ENCODE measurements at regions not wholly inside any gene's neighbourhood (a gene's known extent, or its start where the extent isn't known, plus 50 kb on each side); places are given as distances from the start of the nearest gene placed in this dataset.
A peak's percentile ranks its signal among the peaks of the same experiment; 100 is the strongest.

DNA sequence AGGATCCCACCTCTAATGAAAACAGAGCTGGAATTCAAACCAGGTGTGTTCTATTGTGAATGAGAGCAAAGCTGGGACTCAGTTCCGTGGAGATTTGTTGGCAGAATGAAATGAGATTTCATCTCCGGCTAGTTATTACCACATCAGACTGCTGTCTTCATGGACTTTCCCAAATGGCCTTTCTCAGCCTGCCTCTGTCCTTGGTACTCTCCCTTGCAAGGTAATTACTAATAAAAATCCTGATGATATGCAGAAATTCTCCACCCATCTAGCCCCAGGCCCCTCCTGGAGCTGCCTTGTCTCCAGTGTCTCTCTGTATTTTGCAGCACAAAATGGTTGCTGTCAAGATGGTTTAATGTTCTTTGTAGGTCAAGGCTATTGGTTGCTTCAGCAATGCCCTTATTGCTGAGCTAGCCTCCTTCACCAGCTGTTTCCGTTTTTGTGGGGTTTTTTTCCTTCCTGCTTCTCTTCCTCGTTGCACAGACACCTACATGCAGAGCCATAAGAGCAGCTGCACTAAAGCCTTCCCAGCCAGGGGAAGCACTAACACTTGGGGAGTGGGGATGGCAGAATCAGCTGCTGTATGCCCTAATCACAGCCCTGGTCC lies 185.0 kb upstream of the GHITM start:
- no peak for DNase-seq

GRCh38 chr10:83955406-83955805 lies 183.9 kb upstream of the GHITM start:
- DNase-seq: no peak

DNA sequence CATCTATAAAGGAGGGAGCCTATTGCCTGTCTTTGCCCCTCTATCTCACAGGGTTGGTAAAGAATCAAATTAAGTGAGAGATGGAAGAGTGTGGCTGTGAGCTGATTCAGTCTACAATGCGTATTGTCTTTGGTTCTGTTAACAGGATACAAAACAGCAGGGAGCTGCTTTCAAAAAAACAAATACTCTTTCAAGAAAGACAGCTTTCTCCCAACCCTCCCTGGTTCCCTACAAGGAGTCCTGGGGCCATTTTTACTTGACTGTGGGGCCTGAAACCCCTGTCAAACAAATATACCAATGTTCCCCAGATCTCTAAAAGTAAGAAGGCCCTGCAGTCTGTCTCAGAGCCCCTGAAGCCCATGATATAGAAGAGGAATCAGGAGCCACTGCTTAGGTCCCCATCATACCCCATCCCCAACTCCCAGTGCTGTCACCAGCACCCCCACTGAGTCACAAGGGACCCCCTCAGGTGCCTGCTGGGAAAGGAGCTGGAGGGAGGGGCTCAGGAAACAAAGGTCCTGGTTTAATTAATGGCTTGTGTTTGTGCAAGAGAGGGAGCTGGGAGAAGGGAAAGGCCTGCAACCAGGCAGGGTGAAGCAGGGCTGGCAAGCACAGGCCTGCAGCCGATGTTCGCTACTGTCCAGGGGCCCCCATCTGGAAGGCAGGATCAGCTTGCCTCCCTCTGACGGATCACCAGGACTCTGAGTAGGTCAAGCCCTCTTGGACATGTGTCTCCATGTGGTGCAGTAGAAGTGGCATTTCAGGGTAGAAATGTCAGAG lies 182.0 kb upstream of the GHITM start:
- DNase-seq: no peak

DNA sequence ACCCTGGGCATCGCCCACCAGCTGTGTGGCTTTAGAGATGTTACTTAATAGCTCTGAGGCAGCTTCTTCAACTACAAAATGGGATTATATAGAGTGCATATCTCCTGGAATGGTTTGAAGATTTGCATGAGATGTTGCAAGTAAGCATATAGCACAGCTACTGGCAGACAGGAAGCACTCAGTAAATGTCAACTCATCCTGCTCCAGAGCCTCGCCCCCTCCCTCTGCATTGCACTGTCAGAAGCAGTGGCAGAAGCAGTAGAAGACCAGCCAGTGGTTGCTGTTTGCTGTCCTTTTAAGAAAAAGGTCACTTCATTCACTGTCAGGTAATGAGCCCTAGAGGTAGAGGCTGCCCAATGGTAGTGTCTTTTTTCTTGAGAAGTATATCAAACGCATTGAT lies 180.0 kb upstream of the GHITM start:
- DNase-seq: no peak

- DNase-seq: no peak
Measured at GRCh38 chr10:83960125-83960524, 179.2 kb upstream of the GHITM start.

DNA sequence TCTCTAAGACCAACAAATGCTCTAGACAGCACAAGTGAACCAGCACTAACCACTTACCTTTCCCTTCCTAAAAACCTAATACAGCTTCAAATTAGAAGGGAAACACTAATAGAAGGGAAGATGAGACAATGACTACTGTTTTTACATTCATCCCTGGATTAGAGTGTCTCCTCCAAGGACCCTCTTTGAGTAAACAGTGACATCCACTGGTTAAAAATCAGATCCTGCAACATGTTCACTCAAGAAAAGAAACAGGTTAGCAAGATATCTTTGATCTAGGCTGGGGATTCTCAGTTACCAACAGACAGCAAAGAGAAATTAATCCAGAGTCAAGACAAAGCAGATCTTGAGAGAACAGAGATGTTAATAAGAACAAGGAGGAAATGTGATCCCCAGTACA lies 177.7 kb upstream of the GHITM start:
- no peak for DNase-seq

- no peak for DNase-seq
Measured at GRCh38 chr10:83963446-83963845, 175.9 kb upstream of the GHITM start.

DNA sequence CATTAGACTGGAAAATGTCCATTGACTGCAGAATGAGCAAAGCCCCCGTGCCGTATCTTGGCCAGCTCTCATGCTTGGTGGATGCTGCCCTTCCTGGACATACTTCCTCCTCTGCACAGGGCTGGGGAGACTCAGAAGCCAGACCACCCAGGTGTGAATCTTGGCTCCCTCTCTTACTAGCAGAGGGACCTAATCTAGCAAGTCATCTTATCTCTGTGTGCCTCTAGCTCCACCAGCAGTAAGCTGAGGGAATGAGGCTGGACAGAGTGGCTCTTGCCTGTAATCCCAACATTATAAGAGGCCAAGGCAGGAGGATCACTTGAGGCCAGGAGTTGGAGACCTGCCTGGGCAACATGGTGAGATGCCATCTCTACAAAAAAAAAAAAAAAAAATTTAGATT lies 173.8 kb upstream of the GHITM start:
- no peak for DNase-seq

GRCh38 chr10:83968052-83968451 lies 171.3 kb upstream of the GHITM start:
- DNase-seq: no peak

GRCh38 chr10:83978681-83979383 lies 160.5 kb upstream of the GHITM start:
- no peak for DNase-seq

- no peak for DNase-seq
Measured at GRCh38 chr10:83982812-83983211, 156.5 kb upstream of the GHITM start.

- DNase-seq: peak; percentile 54 to 62
Measured at GRCh38 chr10:83983578-83984255, 155.6 kb upstream of the GHITM start.

DNA sequence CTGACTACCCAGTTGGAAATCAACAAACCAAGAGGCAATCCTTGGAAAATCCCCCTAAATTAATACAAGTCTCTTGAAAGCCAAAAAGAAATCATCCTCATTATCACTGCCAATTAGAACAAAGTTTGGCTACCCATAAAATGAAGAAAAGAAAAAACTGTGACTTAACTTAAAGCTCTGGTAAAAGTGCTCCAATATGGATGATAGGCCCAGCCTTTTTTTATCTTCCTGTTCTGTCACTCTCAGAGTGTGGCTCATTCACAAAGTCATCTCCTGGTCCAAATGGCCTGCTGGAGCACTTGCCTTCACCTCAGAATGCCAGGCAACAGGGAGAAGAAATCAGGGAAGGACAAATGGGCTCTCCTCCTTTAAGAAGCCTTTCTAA lies 155.1 kb upstream of the GHITM start:
- no peak for DNase-seq

DNA sequence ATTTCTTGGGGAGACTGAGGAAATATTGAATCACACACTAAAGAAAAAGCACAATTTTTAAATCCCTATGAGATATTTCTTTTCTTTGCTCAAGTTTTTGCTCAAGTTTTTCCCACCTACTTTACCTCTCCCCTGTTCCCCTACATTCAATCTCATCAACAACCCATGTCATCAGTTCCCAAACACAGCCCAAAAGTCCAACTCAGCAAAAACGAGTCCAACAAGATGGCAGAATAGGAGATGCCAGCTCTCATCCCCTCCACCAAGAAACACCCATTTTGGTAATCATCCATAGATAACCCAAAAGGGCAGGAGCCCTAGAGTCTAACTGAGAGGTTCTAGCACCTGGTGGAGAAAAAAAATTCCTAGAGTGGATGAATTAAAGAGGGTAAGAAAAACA lies 152.5 kb upstream of the GHITM start:
- DNase-seq: no peak

DNA sequence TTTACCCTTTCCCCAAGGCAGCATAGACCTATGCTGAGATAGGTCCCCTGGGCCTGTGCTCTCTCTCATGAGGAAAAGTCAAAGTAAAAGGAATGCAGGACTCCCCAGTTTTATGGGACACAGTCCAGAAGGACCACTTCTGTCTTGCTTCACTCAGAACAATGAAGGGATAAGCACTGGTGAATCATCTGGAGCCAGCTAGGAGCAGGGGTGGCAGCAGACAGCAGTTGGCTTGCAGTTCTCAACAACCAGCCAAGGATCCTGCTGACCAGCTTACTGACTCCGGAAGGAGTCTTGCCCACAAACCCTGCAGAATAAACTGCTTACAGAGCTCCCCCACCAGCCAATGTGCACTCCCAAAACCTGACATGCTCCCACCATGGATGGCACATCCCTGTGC lies 152.1 kb upstream of the GHITM start:
- no peak for DNase-seq

- DNase-seq: no peak
Measured at GRCh38 chr10:83988435-83988834, 150.9 kb upstream of the GHITM start.

- DNase-seq: no peak
Measured at GRCh38 chr10:83990126-83990525, 149.2 kb upstream of the GHITM start.

- DNase-seq: peak in 1 of 2 experiments; percentile 9
Measured at GRCh38 chr10:83991986-83992753, 147.1 kb upstream of the GHITM start.

DNA sequence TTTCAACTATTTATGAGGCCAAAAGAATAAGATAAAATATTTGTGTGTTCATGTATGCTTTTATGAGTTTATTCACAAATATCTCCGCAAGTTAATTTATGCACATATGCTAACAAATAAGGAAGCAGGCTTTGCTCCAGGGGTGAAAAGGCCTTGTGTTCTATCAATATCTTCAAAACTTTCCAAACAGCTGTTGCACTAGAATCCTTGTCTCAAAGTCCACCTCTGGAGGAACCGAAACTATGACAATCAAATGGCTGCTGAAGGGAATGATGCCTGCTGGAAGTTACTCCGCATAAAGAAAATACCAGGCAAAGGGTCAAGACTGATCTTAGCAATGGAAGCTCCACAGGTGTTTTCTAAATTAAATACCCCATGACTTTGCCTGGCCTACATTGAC lies 145.0 kb upstream of the GHITM start:
- DNase-seq: no peak

GRCh38 chr10:83995738-83996331 lies 143.5 kb upstream of the GHITM start:
- no peak for DNase-seq

DNA sequence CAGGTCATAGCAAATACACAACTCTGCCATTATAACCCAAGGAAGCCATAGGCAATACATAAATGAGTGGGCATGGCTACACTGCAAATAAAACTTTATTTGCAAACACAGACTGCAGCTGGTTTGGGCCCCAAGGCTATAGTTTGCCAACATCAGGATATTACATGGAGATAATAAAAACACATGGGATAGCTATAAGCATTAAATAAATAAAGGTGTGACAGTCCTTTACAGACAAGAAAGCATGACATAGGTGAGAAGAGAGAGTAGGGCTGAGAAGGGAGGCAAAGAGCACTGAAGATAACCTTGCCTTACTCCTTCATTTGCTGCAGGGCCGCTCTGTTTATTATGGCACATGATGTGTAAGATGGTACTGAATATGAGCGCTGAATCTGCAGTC lies 135.1 kb upstream of the GHITM start:
- DNase-seq: no peak

- DNase-seq: no peak
Measured at GRCh38 chr10:84005403-84005802, 133.9 kb upstream of the GHITM start.

Measured in NCI-H526 (cell line).